ENCODE measurements at regions not wholly inside any gene's neighbourhood (a gene's known extent, or its start where the extent isn't known, plus 50 kb on each side); places are given as distances from the start of the nearest gene placed in this dataset.

GRCh38 chrX:85611926-85612325, 232.5 kb upstream of the POF1B start:
- ChIA-PET POLR2A (no interaction called here), CTCF (interaction anchor here (0.6 to 1.2 kb wide), 6 partner anchors 8 to 562 kb away, joined by 3 to 5 read pairs (median 4); no protein-coding TSS in a partner anchor)
- Histone ChIP-seq H3K9me3 (ENCODE audit: control insufficient read depth, insufficient read depth, low read depth, low read length) (no peaks in the 10 kb centered on the region), H3K36me3 (ENCODE audit: control insufficient read depth in 2 of 2, insufficient read depth in 1 of 2, low read length in 2 of 2) (no peaks in the 10 kb centered on the region), H3K4me3 (ENCODE audit: low read depth, low read length) (no peak overlapping the region), H3K27ac (ENCODE audit: extremely low read depth, low read depth, low read length) (no peak overlapping the region), H3K4me1 (ENCODE audit: control insufficient read depth, insufficient read depth, low read length) (no peaks in the 10 kb centered on the region)
- no peak for TF ChIP-seq ZNF223 (tag by site-specific recombination; IDR thresholded peaks at IDR 0.05)
- peak; percentile 48 for TF ChIP-seq ZNF654 (tag by site-specific recombination; IDR thresholded peaks at IDR 0.05; ENCODE audit: low read depth)

- no peak overlapping the region for H3K27ac ChIP-seq (ENCODE audit: extremely low read depth, low read depth, low read length)
- no peaks in the 10 kb centered on the region for H3K4me1 ChIP-seq (ENCODE audit: control insufficient read depth, insufficient read depth, low read length)
- TF ChIP-seq ZNF19 (tag by site-specific recombination; IDR thresholded peaks at IDR 0.05; ENCODE audit: low read depth): no peak
- no peak for TF ChIP-seq ZNF324 (tag by site-specific recombination; IDR thresholded peaks at IDR 0.05)
- no peak for TF ChIP-seq ZNF335 (tag by site-specific recombination; conservative IDR thresholded peaks at IDR 0.05)
- TF ChIP-seq ZNF214 (tag by site-specific recombination; IDR thresholded peaks at IDR 0.05; ENCODE audit: borderline replicate concordance): no peak
- no peak for TF ChIP-seq REST (tag by site-specific recombination; IDR thresholded peaks at IDR 0.05)
- TF ChIP-seq ZNF560 (tag by site-specific recombination; IDR thresholded peaks at IDR 0.05; ENCODE audit: borderline replicate concordance): no peak
- no peak for TF ChIP-seq ZNF391 (tag by site-specific recombination; IDR thresholded peaks at IDR 0.05; ENCODE audit: borderline replicate concordance, low read depth)
- TF ChIP-seq ZNF513 (tag by site-specific recombination; IDR thresholded peaks at IDR 0.05): no peak
- no peak for TF ChIP-seq ZNF645 (tag by site-specific recombination; IDR thresholded peaks at IDR 0.05)
- TF ChIP-seq ZNF350 (tag by site-specific recombination; IDR thresholded peaks at IDR 0.05): no peak
- no peaks in the 10 kb centered on the region for H3K36me3 ChIP-seq (ENCODE audit: control insufficient read depth in 2 of 2, insufficient read depth in 1 of 2, low read length in 2 of 2)
- H3K4me3 ChIP-seq (ENCODE audit: low read depth, low read length): no peak overlapping the region
- ChIA-PET POLR2A (no interaction called here), CTCF (no interaction called here)
- H3K9me3 ChIP-seq (ENCODE audit: control insufficient read depth, insufficient read depth, low read depth, low read length): no peaks in the 10 kb centered on the region; the same call in 1 of the 2 replicates
Observed at GRCh38 chrX:85592980-85593379, 213.5 kb upstream of the POF1B start.

- Histone ChIP-seq H3K4me1 (ENCODE audit: control insufficient read depth, insufficient read depth, low read length) (no peaks in the 10 kb centered on the region), H3K27ac (ENCODE audit: extremely low read depth, low read depth, low read length) (no peak overlapping the region), H3K36me3 (ENCODE audit: control insufficient read depth in 2 of 2, insufficient read depth in 1 of 2, low read length in 2 of 2) (no peaks in the 10 kb centered on the region), H3K4me3 (ENCODE audit: low read depth, low read length) (no peak overlapping the region), H3K9me3 (ENCODE audit: control insufficient read depth, insufficient read depth, low read depth, low read length) (no peaks in the 10 kb centered on the region; the same call in 1 of the 2 replicates)
- CTCF ChIA-PET: interaction anchor here (0.7 kb wide), 1 partner anchor 37 kb away, joined by 3 read pairs; no protein-coding TSS in a partner anchor
- POLR2A ChIA-PET: no interaction called here
- TF ChIP-seq ZNF24 (tag by site-specific recombination; IDR thresholded peaks at IDR 0.05) (no peak), CTCF (tag by site-specific recombination; IDR thresholded peaks at IDR 0.05) (no peak), ZFP41 (tag by site-specific recombination; IDR thresholded peaks at IDR 0.05; ENCODE audit: borderline replicate concordance) (no peak), ZBTB7A (tag by site-specific recombination; IDR thresholded peaks at IDR 0.05; ENCODE audit: low read depth) (no peak), ZNF623 (tag by site-specific recombination; IDR thresholded peaks at IDR 0.05) (no peak), ZNF10 (tag by site-specific recombination; IDR thresholded peaks at IDR 0.05) (no peak), ZNF510 (tag by site-specific recombination; IDR thresholded peaks at IDR 0.05; ENCODE audit: insufficient replicate concordance) (no peak), ZNF473 (tag by site-specific recombination; IDR thresholded peaks at IDR 0.05) (no peak), ZBTB26 (tag by site-specific recombination; optimal IDR thresholded peaks at IDR 0.05) (no peak), ZNF488 (tag by site-specific recombination; IDR thresholded peaks at IDR 0.05) (no peak)
Observed at GRCh38 chrX:85591536-85591935, 212.1 kb upstream of the POF1B start.
